NCI-H524 (cell line): ENCODE measurements at regions not wholly inside any gene's neighbourhood (a gene's known extent, or its start where the extent isn't known, plus 50 kb on each side); places are given as distances from the start of the nearest gene placed in this dataset.
"Not testable (repeated sequence)": the region's sequence is repeated elsewhere in the genome, so short reads cannot be mapped to it uniquely, and the experiment has no call there.

ENCODE experiments used
- DNase-seq, 2 experiments: peaks; one replicate each; lab custom pipeline; 2025; lab: John Stamatoyannopoulos, UW

- DNase-seq = no peak
Measured at GRCh38 chr6:168171673-168172353, 92.8 kb upstream of the FRMD1 start.

GRCh38 chr6:168170841-168171601, 92.0 kb upstream of the FRMD1 start:
- no peak for DNase-seq

- DNase-seq = no peak
Measured at GRCh38 chr6:168169624-168170023, 90.6 kb upstream of the FRMD1 start.

GRCh38 chr6:168168936-168169335, 89.9 kb upstream of the FRMD1 start:
- not testable (repeated sequence) for DNase-seq

- not testable (repeated sequence) for DNase-seq
Measured at GRCh38 chr6:168168330-168168729, 89.3 kb upstream of the FRMD1 start.

- no peak for DNase-seq
Measured at GRCh38 chr6:168167431-168168315, 88.7 kb upstream of the FRMD1 start.

GRCh38 chr6:168166627-168167026, 87.6 kb upstream of the FRMD1 start:
- no peak for DNase-seq

- DNase-seq = no peak
Measured at GRCh38 chr6:168165891-168166290, 86.9 kb upstream of the FRMD1 start.

GRCh38 chr6:168165373-168165772, 86.4 kb upstream of the FRMD1 start:
- no peak for DNase-seq

- DNase-seq = no peak
Measured at GRCh38 chr6:168164462-168165061, 85.5 kb upstream of the FRMD1 start.

GRCh38 chr6:168163096-168163731, 84.2 kb upstream of the FRMD1 start:
- no peak for DNase-seq

GRCh38 chr6:168162366-168162765, 83.4 kb upstream of the FRMD1 start:
- no peak for DNase-seq

- DNase-seq = no peak
Measured at GRCh38 chr6:168161371-168161750, 82.3 kb upstream of the FRMD1 start.

- DNase-seq = no peak
Measured at GRCh38 chr6:168160506-168161370, 81.7 kb upstream of the FRMD1 start.

- DNase-seq = no peak
Measured at GRCh38 chr6:168159506-168159905, 80.5 kb upstream of the FRMD1 start.

- no peak for DNase-seq
Measured at GRCh38 chr6:168158980-168159349, 80.0 kb upstream of the FRMD1 start.

- peak in 1 of 2 experiments; percentile 24 for DNase-seq
Measured at GRCh38 chr6:168158213-168158979, 79.4 kb upstream of the FRMD1 start.

GRCh38 chr6:168157272-168158212, 78.5 kb upstream of the FRMD1 start:
- peak in 1 of 2 experiments; percentile 48 for DNase-seq

- DNase-seq = no peak
Measured at GRCh38 chr6:168156742-168157265, 77.8 kb upstream of the FRMD1 start.
